Neuron (in vitro differentiated cells): ENCODE measurements at regions not wholly inside any gene's neighbourhood (a gene's known extent, or its start where the extent isn't known, plus 50 kb on each side); places are given as distances from the start of the nearest gene placed in this dataset.
"Not testable (repeated sequence)": the region's sequence is repeated elsewhere in the genome, so short reads cannot be mapped to it uniquely, and the experiment has no call there.

Experiments used
- H2AFZ ChIP-seq: one replicate; pipeline ENCODE4 v1.6.1; 2013; ENCODE audit warnings: low read depth, mild to moderate bottlenecking, inconsistent platforms, low read length, moderate library complexity
- H3K27me3 ChIP-seq: one replicate; pipeline ENCODE4 v1.6.1; 2013; ENCODE audit warnings: low read length; ENCODE audit not compliant: insufficient read depth
- H3K36me3 ChIP-seq: one replicate; pipeline ENCODE4 v1.6.1; 2013; ENCODE audit warnings: low read length; ENCODE audit not compliant: insufficient read depth
- H3K4me1 ChIP-seq: one replicate; pipeline ENCODE4 v1.6.1; 2013; ENCODE audit warnings: low read length; ENCODE audit not compliant: insufficient read depth
- H3K4me3 ChIP-seq: 2 replicates; pipeline ENCODE4 v1.5.1; 2013; ENCODE audit warnings: mild to moderate bottlenecking, low read length, moderate library complexity
- H3K9me3 ChIP-seq: one replicate; pipeline ENCODE4 v1.6.1; 2013; ENCODE audit warnings: low read length

DNA sequence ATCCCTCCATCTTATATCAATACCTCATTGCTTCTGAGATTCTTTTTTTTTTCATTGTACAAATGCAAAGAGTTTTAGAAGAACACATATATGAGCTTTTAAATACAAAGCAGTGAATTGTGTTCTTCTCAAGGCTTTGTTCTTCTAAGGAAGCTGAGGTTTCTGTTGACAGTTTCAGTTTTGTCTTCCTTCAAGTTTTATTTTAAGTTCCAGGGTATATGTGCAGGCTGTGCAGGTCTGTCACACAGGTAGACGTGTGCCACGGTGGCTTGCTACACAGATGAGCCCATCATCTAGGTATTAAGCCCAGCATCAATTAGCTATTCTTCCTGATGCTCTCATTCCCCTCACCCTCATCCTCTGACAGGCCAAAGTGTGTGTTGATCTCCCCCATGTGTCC lies 201.2 kb upstream of the DIPK2B start:
- H2AFZ ChIP-seq = no peak overlapping the region
- peaks cover 1% of the 10 kb centered on the region for H3K9me3 ChIP-seq
- H3K27me3 ChIP-seq = no peaks in the 10 kb centered on the region
- H3K4me3 ChIP-seq = no peak overlapping the region
- no peaks in the 10 kb centered on the region for H3K36me3 ChIP-seq
- peaks cover 5% of the 10 kb centered on the region for H3K4me1 ChIP-seq

DNA sequence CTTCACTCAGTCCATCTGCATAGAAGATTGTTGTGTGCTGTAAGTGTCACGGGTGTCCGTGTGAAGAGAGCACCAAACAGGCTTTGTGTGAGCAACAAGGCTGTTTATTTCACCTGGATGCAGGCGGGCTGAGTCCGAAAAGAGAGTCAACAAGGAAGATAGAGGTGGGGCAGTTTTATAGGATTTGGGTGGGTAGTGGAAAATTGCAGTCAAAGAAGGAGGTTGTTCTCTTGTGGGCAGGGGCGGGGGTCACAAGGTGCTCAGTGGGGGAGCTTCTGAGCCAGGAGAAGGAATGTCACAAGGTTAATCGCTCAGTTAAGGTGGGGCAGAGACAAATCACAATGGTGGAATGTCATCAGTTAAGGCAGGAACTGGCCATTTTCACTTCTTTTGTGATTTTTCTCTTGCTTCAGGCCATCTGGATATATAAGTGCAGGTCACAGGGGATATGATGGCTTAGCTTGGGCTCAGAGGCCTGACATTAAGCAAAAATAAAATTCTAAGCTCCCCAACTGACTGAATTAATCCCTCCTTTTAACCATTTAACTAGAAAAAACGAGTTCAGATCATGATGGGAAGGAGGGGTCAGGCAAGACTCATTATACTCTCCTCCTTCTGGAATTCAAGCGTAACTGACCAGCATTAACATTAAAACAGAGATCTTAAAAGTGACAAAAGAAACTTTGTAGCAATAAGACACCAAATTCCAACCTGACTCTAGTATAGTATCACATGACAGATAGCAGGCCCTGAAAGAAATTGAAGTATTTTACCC lies 200.5 kb upstream of the DIPK2B start:
- not testable (repeated sequence) for H3K27me3 ChIP-seq, H3K4me3 ChIP-seq, H3K36me3 ChIP-seq, H3K4me1 ChIP-seq, H3K9me3 ChIP-seq, H2AFZ ChIP-seq

DNA sequence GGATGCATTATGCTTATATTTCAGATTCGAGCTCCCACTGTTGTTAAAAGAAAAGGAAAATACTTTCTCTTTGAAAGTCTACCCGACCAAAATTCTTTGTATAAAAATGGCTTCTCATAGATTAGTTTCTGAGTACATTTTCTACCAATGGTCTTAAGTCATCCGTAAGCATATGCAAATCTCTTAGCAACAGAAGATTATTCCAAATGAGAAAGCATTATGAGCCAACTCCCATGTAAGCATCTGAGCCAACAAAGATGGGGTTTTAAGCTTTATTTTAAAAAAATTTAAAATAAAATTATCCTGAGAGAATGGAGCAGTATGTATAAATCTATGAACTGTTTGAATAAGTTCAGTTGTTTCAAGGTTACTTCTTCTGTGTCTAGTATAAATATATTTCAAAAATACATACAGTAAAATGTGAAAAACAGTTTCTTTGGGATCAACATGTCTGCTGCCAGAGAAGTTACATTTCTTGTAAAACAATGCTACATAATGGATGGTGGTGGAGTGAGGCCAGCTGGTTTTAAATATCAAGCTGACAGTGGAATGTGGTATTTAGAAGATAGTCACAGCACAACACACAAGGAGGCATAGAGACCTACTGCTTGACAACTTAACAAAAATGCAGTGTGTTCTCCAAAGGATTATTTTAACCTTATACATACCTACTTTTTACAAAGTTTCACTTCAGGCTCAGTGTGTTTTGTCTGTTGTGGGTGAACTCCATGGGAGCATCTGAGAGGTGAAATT lies 199.5 kb upstream of the DIPK2B start:
- no peaks in the 10 kb centered on the region for H3K27me3 ChIP-seq
- H3K4me3 ChIP-seq = no peak overlapping the region
- H3K9me3 ChIP-seq = peaks cover 2% of the 10 kb centered on the region
- H2AFZ ChIP-seq = no peak overlapping the region
- no peaks in the 10 kb centered on the region for H3K36me3 ChIP-seq
- peaks cover 5% of the 10 kb centered on the region for H3K4me1 ChIP-seq

DNA sequence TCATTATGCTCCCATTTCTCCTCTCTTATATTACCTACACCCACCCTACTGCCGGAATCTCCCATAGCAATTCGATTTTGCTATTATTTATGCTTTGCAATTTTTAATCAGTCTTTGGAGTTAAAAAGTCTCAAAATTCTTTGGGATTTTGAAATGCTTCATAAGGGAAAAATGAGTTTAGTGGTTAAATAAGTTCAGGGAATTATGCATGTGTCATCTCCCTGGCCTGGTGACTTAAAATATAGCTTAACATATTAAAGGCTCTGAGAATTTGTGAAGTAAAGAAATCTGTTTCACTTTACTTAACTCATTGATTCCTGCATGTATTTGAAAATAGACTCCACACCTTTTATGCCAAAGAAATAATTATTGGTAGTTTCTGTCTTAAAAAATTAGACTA lies 185.1 kb upstream of the DIPK2B start:
- no peaks in the 10 kb centered on the region for H3K27me3 ChIP-seq
- no peaks in the 10 kb centered on the region for H3K4me1 ChIP-seq
- H2AFZ ChIP-seq = no peak overlapping the region
- no peaks in the 10 kb centered on the region for H3K36me3 ChIP-seq
- no peak overlapping the region for H3K4me3 ChIP-seq
- no peaks in the 10 kb centered on the region for H3K9me3 ChIP-seq

DNA sequence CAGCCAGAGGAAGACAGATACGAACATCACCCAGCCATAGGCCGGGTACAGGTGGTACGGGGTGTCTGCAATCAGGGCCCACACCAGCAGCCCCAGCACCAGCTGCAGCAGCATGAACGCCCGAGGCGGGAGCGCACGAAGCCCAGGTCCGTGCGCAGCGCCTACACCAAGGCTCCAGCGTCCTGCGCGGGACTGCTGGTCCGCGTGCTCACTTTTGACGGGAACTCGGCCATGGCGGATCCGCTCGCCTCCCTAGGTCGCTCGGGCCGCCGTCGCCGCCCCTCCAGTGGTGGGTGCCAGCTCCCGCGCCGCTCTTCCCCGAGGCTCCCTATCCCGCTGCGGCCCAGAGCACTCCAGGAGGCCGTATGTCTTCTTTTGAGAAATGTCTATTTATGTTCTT lies 181.2 kb upstream of the DIPK2B start:
- no peak overlapping the region for H2AFZ ChIP-seq
- no peaks in the 10 kb centered on the region for H3K36me3 ChIP-seq
- H3K27me3 ChIP-seq = no peaks in the 10 kb centered on the region
- H3K4me1 ChIP-seq = no peaks in the 10 kb centered on the region
- no peaks in the 10 kb centered on the region for H3K9me3 ChIP-seq
- H3K4me3 ChIP-seq = no peak overlapping the region

DNA sequence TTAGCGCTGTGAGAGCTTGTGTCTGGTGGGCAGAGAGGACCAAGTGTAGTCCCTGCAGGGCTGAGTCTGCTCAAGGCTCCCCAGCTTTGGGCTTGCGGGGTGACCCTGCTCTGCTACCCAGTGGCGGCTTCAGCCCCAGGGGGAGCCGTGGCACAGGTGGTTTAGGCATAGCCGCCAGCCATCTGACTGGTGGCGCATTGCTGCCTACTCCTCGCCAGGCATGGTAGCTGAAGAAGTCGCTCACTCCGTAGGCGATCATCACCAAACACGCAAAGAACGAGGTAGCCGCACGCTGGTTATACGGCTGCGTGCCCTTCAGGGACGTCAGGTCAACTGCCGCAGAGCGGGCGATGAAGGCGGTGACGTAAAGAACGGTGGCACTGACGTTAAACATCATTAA lies 180.7 kb upstream of the DIPK2B start:
- Histone ChIP-seq H3K27me3 (no peaks in the 10 kb centered on the region), H3K4me3 (no peak overlapping the region), H2AFZ (no peak overlapping the region), H3K4me1 (no peaks in the 10 kb centered on the region), H3K36me3 (no peaks in the 10 kb centered on the region), H3K9me3 (no peaks in the 10 kb centered on the region)

DNA sequence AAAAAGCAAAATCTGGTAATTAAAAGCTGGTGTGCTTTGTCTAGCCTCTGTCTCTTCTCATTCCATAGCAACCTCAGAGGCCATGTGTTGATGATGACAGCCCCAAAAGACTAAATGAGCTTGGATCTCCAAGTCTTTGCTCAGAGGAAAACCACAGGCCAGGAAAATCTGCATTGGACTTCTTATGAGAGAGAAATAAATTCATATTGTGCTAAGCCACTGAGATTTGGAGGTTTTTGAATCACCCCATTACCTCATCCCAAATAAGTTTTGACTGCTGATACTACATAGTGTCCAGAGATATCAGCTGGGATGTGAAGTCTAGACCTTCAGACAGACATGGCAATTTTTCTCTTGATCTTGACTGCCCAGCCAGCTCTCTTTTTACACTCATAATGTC lies 178.6 kb upstream of the DIPK2B start:
- Histone ChIP-seq H3K4me3 (no peak overlapping the region), H3K4me1 (no peaks in the 10 kb centered on the region), H3K36me3 (no peaks in the 10 kb centered on the region)

DNA sequence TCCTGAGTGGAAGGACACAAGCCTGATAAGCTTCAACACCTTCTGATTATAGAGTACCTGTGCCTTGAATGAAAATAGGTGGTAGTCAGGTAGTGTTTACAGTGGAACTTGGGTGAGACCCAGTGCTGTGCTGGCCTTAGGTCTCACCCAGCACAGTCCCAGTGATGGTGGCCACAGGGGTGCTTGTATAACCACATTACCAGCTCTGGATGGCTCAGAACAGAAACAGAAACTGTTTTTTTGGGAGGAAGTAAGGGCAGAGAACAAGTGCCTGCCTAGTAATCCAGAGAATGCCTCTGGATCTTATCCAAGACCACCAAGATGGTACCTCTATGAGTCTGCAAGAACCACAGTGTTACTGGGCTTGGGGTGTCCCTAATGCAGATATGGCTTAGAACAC lies 171.5 kb upstream of the DIPK2B start:
- H2AFZ ChIP-seq = no peak overlapping the region
- no peak overlapping the region for H3K4me3 ChIP-seq
- no peaks in the 10 kb centered on the region for H3K4me1 ChIP-seq
- peaks cover 3% of the 10 kb centered on the region for H3K9me3 ChIP-seq
- no peaks in the 10 kb centered on the region for H3K27me3 ChIP-seq
- no peaks in the 10 kb centered on the region for H3K36me3 ChIP-seq

More for the DNA sequence above, 178.6 kb upstream of the DIPK2B start:
- Histone ChIP-seq H3K9me3 (no peaks in the 10 kb centered on the region), H3K27me3 (no peaks in the 10 kb centered on the region), H2AFZ (no peak overlapping the region)

DNA sequence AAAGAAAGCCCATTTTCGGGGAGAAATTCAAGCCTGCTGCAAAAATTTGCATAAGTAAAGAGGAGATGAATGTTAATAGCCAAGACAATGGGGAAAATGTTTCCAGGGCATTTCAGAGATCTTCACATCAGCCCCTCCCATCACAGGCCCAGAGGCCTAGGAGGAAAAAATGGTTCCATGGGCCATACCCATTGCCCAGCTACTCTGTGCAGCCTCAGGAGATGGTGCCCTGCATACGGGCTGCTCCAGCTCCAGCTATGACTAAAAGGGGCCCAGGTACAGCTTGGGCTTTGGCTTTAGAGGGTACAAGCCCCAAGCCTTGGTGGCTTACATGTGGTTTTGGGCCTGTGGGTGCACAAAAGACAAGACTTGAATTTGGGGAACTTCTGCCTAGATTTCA lies 168.0 kb upstream of the DIPK2B start:
- no peaks in the 10 kb centered on the region for H3K4me1 ChIP-seq
- H3K27me3 ChIP-seq = no peaks in the 10 kb centered on the region
- H3K36me3 ChIP-seq = no peaks in the 10 kb centered on the region
- peaks cover 3% of the 10 kb centered on the region for H3K9me3 ChIP-seq
- H3K4me3 ChIP-seq = no peak overlapping the region
- H2AFZ ChIP-seq = no peak overlapping the region

DNA sequence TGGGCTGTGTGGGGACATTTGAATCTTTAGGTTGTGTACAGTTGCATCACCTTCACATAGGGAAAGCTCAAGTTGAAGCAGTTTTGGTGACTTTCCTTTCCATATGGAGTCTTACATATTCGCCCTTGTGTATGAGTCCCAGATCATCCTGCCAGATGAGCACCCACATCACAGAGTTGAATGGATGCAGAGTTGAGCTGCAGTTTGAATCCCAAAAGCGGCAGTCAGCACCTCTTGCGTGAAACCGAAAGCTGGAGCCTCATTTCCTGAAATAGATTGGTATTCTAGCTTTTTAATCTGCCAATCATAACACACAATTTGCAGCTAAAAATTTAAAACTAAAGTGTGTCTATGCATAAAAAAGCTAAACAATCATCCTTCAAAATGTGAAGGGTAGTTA lies 162.9 kb upstream of the DIPK2B start:
- Histone ChIP-seq H3K4me1 (no peaks in the 10 kb centered on the region), H3K36me3 (no peaks in the 10 kb centered on the region), H2AFZ (no peak overlapping the region), H3K9me3 (no peaks in the 10 kb centered on the region), H3K27me3 (no peaks in the 10 kb centered on the region), H3K4me3 (no peak overlapping the region)

DNA sequence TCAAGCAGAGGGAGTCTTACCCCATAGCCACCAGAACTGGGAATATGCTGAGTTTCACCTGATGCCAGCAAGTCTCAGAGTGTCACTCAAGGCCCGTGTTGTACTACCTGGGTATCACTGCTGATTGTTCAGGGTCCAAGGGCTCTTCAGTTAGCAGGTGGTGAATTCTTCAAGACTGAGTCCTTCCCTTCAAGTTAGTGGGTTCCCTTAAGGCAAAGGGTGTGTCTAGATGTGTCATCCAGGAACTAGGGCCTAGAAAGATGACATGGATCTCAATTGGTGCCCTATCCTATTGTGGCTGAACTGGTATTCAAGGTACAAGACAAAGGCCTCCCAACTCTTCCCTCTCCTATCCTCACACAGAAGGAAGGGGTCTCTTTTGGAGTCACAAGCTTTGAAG lies 159.9 kb upstream of the DIPK2B start:
- Histone ChIP-seq H3K4me3 (no peak overlapping the region), H3K36me3 (no peaks in the 10 kb centered on the region), H3K27me3 (no peaks in the 10 kb centered on the region), H3K9me3 (no peaks in the 10 kb centered on the region), H3K4me1 (no peaks in the 10 kb centered on the region), H2AFZ (no peak overlapping the region)

DNA sequence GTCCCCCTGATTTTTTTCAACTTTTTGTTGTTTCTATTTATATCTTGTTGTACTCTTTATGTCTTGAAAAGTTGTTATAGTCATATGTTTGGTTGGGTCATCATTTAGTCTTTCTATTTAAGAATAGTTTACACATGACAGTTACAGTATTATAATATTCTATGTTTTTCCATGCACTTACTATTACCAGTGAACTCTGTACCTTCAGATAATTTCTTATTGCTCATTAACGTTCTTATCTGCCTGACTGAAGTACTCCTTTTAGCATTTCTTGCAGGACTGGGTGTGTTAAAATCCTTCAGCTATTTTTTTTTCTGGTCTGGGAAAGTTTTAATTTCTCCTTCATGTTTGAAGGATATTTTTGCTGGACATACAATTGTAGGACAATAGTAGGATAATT lies 157.7 kb upstream of the DIPK2B start:
- Histone ChIP-seq H3K36me3 (no peaks in the 10 kb centered on the region), H3K9me3 (no peaks in the 10 kb centered on the region), H2AFZ (no peak overlapping the region), H3K27me3 (no peaks in the 10 kb centered on the region), H3K4me1 (no peaks in the 10 kb centered on the region), H3K4me3 (no peak overlapping the region)

DNA sequence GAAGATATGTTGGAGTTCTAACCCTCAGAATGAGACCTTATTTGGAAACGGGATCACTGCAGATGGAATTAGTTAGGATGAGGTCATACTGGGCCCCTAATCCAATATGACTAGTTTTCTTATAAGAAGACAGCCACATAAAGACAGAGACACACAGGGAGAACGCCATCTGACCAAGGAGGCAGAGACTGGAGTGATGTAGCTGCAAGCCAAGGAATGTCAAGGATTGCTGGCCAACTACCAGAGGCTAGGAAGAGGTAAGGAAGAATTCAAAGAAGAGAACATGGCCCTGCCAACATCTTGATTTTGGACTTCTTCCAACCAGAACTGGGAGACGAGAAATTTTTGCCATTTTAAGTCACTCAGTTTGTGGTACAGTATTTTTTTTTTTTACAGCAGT lies 152.8 kb upstream of the DIPK2B start:
- Histone ChIP-seq H3K9me3 (no peaks in the 10 kb centered on the region), H3K36me3 (no peaks in the 10 kb centered on the region), H2AFZ (no peak overlapping the region), H3K4me1 (no peaks in the 10 kb centered on the region), H3K4me3 (no peak overlapping the region), H3K27me3 (no peaks in the 10 kb centered on the region)
